HG03354 (cell line): ENCODE measurements at regions not wholly inside any gene's neighbourhood (a gene's known extent, or its start where the extent isn't known, plus 50 kb on each side); places are given as distances from the start of the nearest gene placed in this dataset.

Experiments used
- ATAC-seq: cut with Tn5 transposase; IDR thresholded peaks from one replicate; pipeline ENCODE4 v1.9.1; 2021; ENCODE audit warnings: mild to moderate bottlenecking; ENCODE audit not compliant: unreplicated experiment, poor library complexity, severe bottlenecking

DNA sequence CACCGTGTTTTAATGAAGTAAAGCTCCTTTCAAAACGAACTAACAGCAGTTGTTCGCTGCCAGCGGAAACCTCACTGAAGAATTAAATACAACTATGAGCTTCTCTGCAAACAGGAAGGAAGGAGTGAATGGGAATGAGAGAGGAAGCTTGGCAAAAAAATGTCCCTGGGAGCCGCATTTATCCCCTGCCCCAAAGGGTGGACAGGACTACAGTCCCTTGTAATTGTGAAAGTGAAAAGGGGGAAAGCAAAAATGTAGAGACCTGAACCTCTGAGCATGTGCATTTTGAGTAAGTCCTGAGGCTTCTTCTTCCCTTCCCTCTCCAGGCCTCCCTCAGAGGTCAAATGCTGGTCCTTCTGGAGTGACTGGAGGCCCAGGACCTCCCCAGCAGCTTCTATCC is 53.8 kb upstream of the BMP2K start:
- ATAC-seq, result no peak

DNA sequence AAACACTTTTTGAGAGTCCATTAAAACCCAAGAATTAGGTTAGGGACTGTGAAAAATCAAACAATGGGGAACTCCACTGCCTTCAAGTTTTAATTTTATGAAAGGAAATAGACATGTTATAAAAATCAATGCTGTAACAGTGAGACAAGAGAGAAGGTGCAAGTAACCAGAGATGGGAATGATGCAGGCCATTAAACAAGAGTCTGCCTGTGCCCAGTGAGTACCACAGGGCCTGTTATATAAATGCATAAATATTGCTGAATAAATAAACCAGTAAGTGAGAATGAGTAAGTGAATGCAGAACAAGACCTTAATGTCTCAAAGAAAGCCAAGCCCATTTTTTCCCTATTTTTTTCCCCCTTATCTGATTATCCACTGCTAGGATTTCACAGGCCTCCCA is 53.3 kb upstream of the BMP2K start:
- ATAC-seq, result no peak
